HepG2 (cell line): ENCODE measurements at regions not wholly inside any gene's neighbourhood (a gene's known extent, or its start where the extent isn't known, plus 50 kb on each side); places are given as distances from the start of the nearest gene placed in this dataset.
A peak's percentile ranks its signal among the peaks of the same experiment; 100 is the strongest.

Source experiments
- BRD4 ChIP-seq: sonication (generic); formaldehyde crosslinking; IDR thresholded peaks from 2 replicates; pipeline ENCODE4 v1.4.0; 2020; ENCODE audit warnings: missing genetic modification reagents
- BRF2 ChIP-seq: sonication (generic); formaldehyde crosslinking; IDR thresholded peaks from 2 replicates; pipeline ENCODE4 v1.8.1; 2022; ENCODE audit warnings: mild to moderate bottlenecking, missing genetic modification reagents
- CEBPG ChIP-seq: IDR thresholded peaks from 2 replicates; pipeline ENCODE4 v1.6.1; 2016
- DR1 ChIP-seq: sonication (generic); formaldehyde crosslinking; IDR thresholded peaks from 2 replicates; pipeline ENCODE4 v1.8.0; 2021; ENCODE audit warnings: mild to moderate bottlenecking, missing genetic modification reagents, inconsistent platforms
- GATAD2A ChIP-seq: IDR thresholded peaks from 2 replicates; pipeline ENCODE4 v1.6.1; 2016
- HDAC2 ChIP-seq: sonication (generic); formaldehyde crosslinking; IDR thresholded peaks from 2 replicates; pipeline ENCODE4 v1.4.0; 2020; ENCODE audit warnings: missing genetic modification reagents
- KLF9 ChIP-seq: IDR thresholded peaks from 2 replicates; pipeline ENCODE4 v1.6.1; 2016; ENCODE audit warnings: low read depth
- MAFF ChIP-seq: IDR thresholded peaks from 2 replicates; pipeline ENCODE4 v1.6.1; 2011; ENCODE audit warnings: low read depth, low read length, improper control_type of control experiment
- MAFK ChIP-seq, 2 experiments: IDR thresholded peaks in 1 of 2; conservative IDR thresholded peaks in 1 of 2; 2 replicates each; pipeline ENCODE4 v1.6.1; 2011; ENCODE audit warnings: improper control_type of control experiment in 2 of 2, low read length in 2 of 2
- MED1 ChIP-seq: sonication (generic); formaldehyde crosslinking; IDR thresholded peaks from 2 replicates; pipeline ENCODE4 v1.4.0; 2020; ENCODE audit warnings: missing genetic modification reagents
- NFE2 ChIP-seq: sonication (generic); formaldehyde crosslinking; IDR thresholded peaks from 2 replicates; pipeline ENCODE4 v1.4.0; 2020; ENCODE audit warnings: missing genetic modification reagents
- NFE2L1 ChIP-seq: sonication (generic); formaldehyde crosslinking; IDR thresholded peaks from 2 replicates; pipeline ENCODE4 v1.4.0; 2020; ENCODE audit warnings: missing genetic modification reagents, mild to moderate bottlenecking, borderline replicate concordance
- NR2F1 ChIP-seq, 2 experiments: fragments of 450-650 bp in 1 of 2; formaldehyde crosslinking in 1 of 2; IDR thresholded peaks; 2 replicates each; pipeline versions ENCODE4 v1.5.0 to v1.6.1; 2016 to 2020; ENCODE audit warnings: mild to moderate bottlenecking in 1 of 2, missing compliant biosample characterization in 1 of 2, missing genetic modification reagents in 1 of 2, moderate library complexity in 1 of 2
- RAD51 ChIP-seq: fragments of 450-650 bp; IDR thresholded peaks from 2 replicates; pipeline ENCODE4 v1.6.1; 2016; ENCODE audit warnings: borderline replicate concordance
- ZNF205 ChIP-seq: IDR thresholded peaks from 2 replicates; pipeline ENCODE4 v1.6.1; 2018; ENCODE audit warnings: missing biosample characterization, missing genetic modification reagents
- ZNF407 ChIP-seq: sonication (generic); formaldehyde crosslinking; IDR thresholded peaks from one replicate; pipeline ENCODE4 v1.5.1; 2020; ENCODE audit warnings: mild to moderate bottlenecking, missing genetic modification reagents; ENCODE audit errors: not compliant biosample characterization
- ZNF644 ChIP-seq: IDR thresholded peaks from 2 replicates; pipeline ENCODE4 v1.6.1; 2016; ENCODE audit warnings: low read depth
- ZNF713 ChIP-seq: sonication (generic); formaldehyde crosslinking; IDR thresholded peaks from 2 replicates; pipeline ENCODE4 v1.4.0; 2020; ENCODE audit warnings: mild to moderate bottlenecking, missing genetic modification reagents
- TF ChIP-seq, protein P1 (sequence below): sonication (generic); formaldehyde crosslinking; conservative IDR thresholded peaks from 2 replicates; pipeline ENCODE4 v1.4.0; 2020; ENCODE audit warnings: missing genetic modification reagents
- TF ChIP-seq, protein P2 (sequence below): IDR thresholded peaks from 2 replicates; pipeline ENCODE4 v1.6.1; 2012; ENCODE audit warnings: low read depth, low read length, improper control_type of control experiment

GRCh38 chrX:20438871-20439526 is 172.3 kb upstream of the RPS6KA3 start (continued):
- no peak for TF ChIP-seq ZNF407
- TF ChIP-seq DR1 (CRISPR knock-in tag) = no peak
- TF ChIP-seq, protein P1, sequence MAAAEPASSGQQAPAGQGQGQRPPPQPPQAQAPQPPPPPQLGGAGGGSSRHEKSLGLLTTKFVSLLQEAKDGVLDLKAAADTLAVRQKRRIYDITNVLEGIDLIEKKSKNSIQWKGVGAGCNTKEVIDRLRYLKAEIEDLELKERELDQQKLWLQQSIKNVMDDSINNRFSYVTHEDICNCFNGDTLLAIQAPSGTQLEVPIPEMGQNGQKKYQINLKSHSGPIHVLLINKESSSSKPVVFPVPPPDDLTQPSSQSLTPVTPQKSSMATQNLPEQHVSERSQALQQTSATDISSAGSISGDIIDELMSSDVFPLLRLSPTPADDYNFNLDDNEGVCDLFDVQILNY (CRISPR knock-in tag) = no peak
- no peak for TF ChIP-seq ZNF713 (CRISPR knock-in tag)
- no peak for TF ChIP-seq NR2F1 (CRISPR knock-in tag; IDR thresholded peaks at IDR 0.05)
- no peak for TF ChIP-seq BRF2 (CRISPR knock-in tag)
- peak; percentile 43; the same call in 1 of the 2 replicates for TF ChIP-seq MED1 (CRISPR knock-in tag)
- TF ChIP-seq KLF9 = no peak
- no peak; the same call in 1 of the 2 replicates for TF ChIP-seq ZNF644 (CRISPR knock-in tag)
- peak; percentile 61 for TF ChIP-seq CEBPG (CRISPR knock-in tag)
- no peak for TF ChIP-seq HDAC2 (CRISPR knock-in tag)
- TF ChIP-seq NFE2L1 = no peak
- no peak for TF ChIP-seq MAFF
- TF ChIP-seq MAFK (conservative IDR thresholded peaks at IDR 0.05 in 1 of 2, IDR thresholded peaks at IDR 0.05 in 1 of 2; ENCODE audit: low read length in 2 of 2) = no peak
- no peak for TF ChIP-seq RAD51
- TF ChIP-seq, protein P2, sequence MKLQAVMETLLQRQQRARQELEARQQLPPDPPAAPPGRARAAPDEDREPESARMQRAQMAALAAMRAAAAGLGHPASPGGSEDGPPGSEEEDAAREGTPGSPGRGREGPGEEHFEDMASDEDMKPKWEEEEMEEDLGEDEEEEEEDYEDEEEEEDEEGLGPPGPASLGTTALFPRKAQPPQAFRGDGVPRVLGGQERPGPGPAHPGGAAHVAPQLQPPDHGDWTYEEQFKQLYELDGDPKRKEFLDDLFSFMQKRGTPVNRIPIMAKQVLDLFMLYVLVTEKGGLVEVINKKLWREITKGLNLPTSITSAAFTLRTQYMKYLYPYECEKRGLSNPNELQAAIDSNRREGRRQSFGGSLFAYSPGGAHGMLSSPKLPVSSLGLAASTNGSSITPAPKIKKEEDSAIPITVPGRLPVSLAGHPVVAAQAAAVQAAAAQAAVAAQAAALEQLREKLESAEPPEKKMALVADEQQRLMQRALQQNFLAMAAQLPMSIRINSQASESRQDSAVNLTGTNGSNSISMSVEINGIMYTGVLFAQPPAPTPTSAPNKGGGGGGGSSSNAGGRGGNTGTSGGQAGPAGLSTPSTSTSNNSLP = no peak
- no peak for TF ChIP-seq NFE2 (CRISPR knock-in tag)
- peak; percentile 60 for TF ChIP-seq GATAD2A (CRISPR knock-in tag)
- peak; percentile 47; the same call in 1 of the 2 replicates for TF ChIP-seq BRD4
- peak; percentile 81 for TF ChIP-seq ZNF205 (CRISPR knock-in tag)
